Neural cell (in vitro differentiated cells): ENCODE measurements at regions not wholly inside any gene's neighbourhood (a gene's known extent, or its start where the extent isn't known, plus 50 kb on each side); places are given as distances from the start of the nearest gene placed in this dataset.

Experiments used
- H2AFZ ChIP-seq: fragments of 200-600, 300-800 bp; sonication (generic), shearing (Covaris generic); 2 replicates; pipeline ENCODE4 v1.6.0; 2014; ENCODE audit warnings: low read depth, mild to moderate bottlenecking, antibody characterized with exemption, low read length, moderate library complexity
- H3F3A ChIP-seq: fragments of 200-600 bp; shearing (Covaris generic); 2 replicates; pipeline ENCODE4 v1.6.1; 2016; ENCODE audit warnings: mild to moderate bottlenecking, moderate library complexity, mixed read lengths, antibody characterized with exemption, low read length; ENCODE audit not compliant: insufficient read depth, poor library complexity, severe bottlenecking
- H3K27ac ChIP-seq: fragments of 200-600, 300-800 bp; sonication (generic), shearing (Covaris generic); 2 replicates; pipeline ENCODE4 v1.5.1; 2014; ENCODE audit warnings: mild to moderate bottlenecking, low read length, moderate library complexity
- H3K27me3 ChIP-seq: fragments of 300-800, 200-600 bp; sonication (generic), shearing (Covaris generic); 2 replicates; pipeline ENCODE4 v1.6.0; 2014; ENCODE audit warnings: mild to moderate bottlenecking, low read depth, low read length, moderate library complexity; ENCODE audit not compliant: insufficient read depth
- H3K36me3 ChIP-seq: fragments of 300-800, 200-600 bp; sonication (generic), shearing (Covaris generic); 2 replicates; pipeline ENCODE4 v1.5.1; 2014; ENCODE audit warnings: mild to moderate bottlenecking, antibody characterized with exemption, low read length, moderate library complexity; ENCODE audit not compliant: insufficient read depth
- H3K4me2 ChIP-seq: fragments of 300-800, 200-600 bp; sonication (generic), shearing (Covaris generic); 2 replicates; pipeline ENCODE4 v1.6.0; 2014; ENCODE audit warnings: mild to moderate bottlenecking, low read length
- H3K4me3 ChIP-seq: fragments of 300-800, 200-600 bp; sonication (generic), shearing (Covaris generic); 2 replicates; pipeline ENCODE4 v1.5.1; 2014; ENCODE audit warnings: mild to moderate bottlenecking, low read length, moderate library complexity
- H3K79me2 ChIP-seq: fragments of 200-600 bp; shearing (Covaris generic); replicated peaks from 2 replicates; pipeline ENCODE4 v1.6.0; 2014; ENCODE audit warnings: mild to moderate bottlenecking, low read length, moderate library complexity; ENCODE audit not compliant: insufficient read depth
- H3K9ac ChIP-seq: fragments of 300-800, 200-600 bp; sonication (generic), shearing (Covaris generic); 2 replicates; pipeline ENCODE4 v1.6.1; 2016; ENCODE audit warnings: mild to moderate bottlenecking, low read length, mixed read lengths
- H3K9me2 ChIP-seq: fragments of 200-600 bp; shearing (Covaris generic); 2 replicates; pipeline ENCODE4 v1.6.1; 2016; ENCODE audit warnings: mild to moderate bottlenecking, low read length, mixed read lengths; ENCODE audit not compliant: insufficient read depth
- H3K9me3 ChIP-seq: fragments of 200-600, 300-800 bp; sonication (generic), shearing (Covaris generic); 2 replicates; pipeline ENCODE4 v1.6.1; 2016; ENCODE audit warnings: mild to moderate bottlenecking, mixed run types, low read length, moderate library complexity, mixed read lengths
- H4K20me1 ChIP-seq: fragments of 200-600 bp; shearing (Covaris generic); 2 replicates; pipeline ENCODE4 v1.6.1; 2016; ENCODE audit warnings: mild to moderate bottlenecking, mixed run types; ENCODE audit not compliant: insufficient read depth
- CTCF ChIP-seq: fragments of 450-650 bp; IDR thresholded peaks from 2 replicates; pipeline ENCODE4 v1.5.1; 2014; ENCODE audit warnings: antibody characterized with exemption, mild to moderate bottlenecking, moderate library complexity; ENCODE audit not compliant: poor library complexity, severe bottlenecking
- EP300 ChIP-seq: fragments of 450-650 bp; conservative IDR thresholded peaks from 2 replicates; pipeline ENCODE4 v1.6.1; 2014; ENCODE audit warnings: antibody characterized with exemption, mild to moderate bottlenecking, moderate library complexity; ENCODE audit not compliant: poor library complexity, severe bottlenecking
- EZH2 ChIP-seq: fragments of 200-600, 300-800 bp; shearing (Covaris generic), sonication (generic); IDR thresholded peaks from 2 replicates; pipeline ENCODE4 v1.6.1; 2014; ENCODE audit warnings: antibody characterized with exemption, low read length, borderline replicate concordance, mild to moderate bottlenecking; ENCODE audit not compliant: insufficient read depth, poor library complexity, severe bottlenecking
- MXI1 ChIP-seq: fragments of 450-650 bp; conservative IDR thresholded peaks from 2 replicates; pipeline ENCODE4 v1.6.1; 2014; ENCODE audit warnings: antibody characterized with exemption, mild to moderate bottlenecking; ENCODE audit not compliant: poor library complexity, severe bottlenecking
- POLR2AphosphoS5 ChIP-seq: IDR thresholded peaks from 2 replicates; pipeline ENCODE4 v1.6.1; 2012
- RAD21 ChIP-seq: fragments of 450-650 bp; conservative IDR thresholded peaks from 2 replicates; pipeline ENCODE4 v1.6.1; 2014; ENCODE audit warnings: antibody characterized with exemption, mild to moderate bottlenecking, moderate library complexity
- SMC3 ChIP-seq: fragments of 450-650 bp; conservative IDR thresholded peaks from 2 replicates; pipeline ENCODE4 v1.6.1; 2014; ENCODE audit warnings: antibody characterized with exemption, mild to moderate bottlenecking, moderate library complexity; ENCODE audit not compliant: poor library complexity
- TAF1 ChIP-seq: IDR thresholded peaks from 2 replicates; pipeline ENCODE4 v1.6.1; 2012; ENCODE audit warnings: low read depth
- TF ChIP-seq, protein P1 (sequence below): IDR thresholded peaks from 2 replicates; pipeline ENCODE4 v1.6.1; 2012; ENCODE audit warnings: borderline replicate concordance

- Histone ChIP-seq H3K9me2 (no peaks in the 10 kb centered on the region), H3K27ac (no peak overlapping the region), H4K20me1 (no peaks in the 10 kb centered on the region), H3K4me3 (no peak overlapping the region), H3K9ac (no peak overlapping the region), H3K9me3 (no peaks in the 10 kb centered on the region), H3K4me2 (no peak overlapping the region), H3K79me2 (no peaks in the 10 kb centered on the region), H2AFZ (no peak overlapping the region), H3K36me3 (no peaks in the 10 kb centered on the region), H3F3A (no peaks in the 10 kb centered on the region), H3K27me3 (no peaks in the 10 kb centered on the region)
- TF ChIP-seq RAD21 (no peak), SMC3 (no peak), EP300 (no peak), CTCF (no peak), EZH2 (no peak), MXI1 (no peak), TAF1 (no peak), POLR2AphosphoS5 (no peak)
- TF ChIP-seq, protein P1, sequence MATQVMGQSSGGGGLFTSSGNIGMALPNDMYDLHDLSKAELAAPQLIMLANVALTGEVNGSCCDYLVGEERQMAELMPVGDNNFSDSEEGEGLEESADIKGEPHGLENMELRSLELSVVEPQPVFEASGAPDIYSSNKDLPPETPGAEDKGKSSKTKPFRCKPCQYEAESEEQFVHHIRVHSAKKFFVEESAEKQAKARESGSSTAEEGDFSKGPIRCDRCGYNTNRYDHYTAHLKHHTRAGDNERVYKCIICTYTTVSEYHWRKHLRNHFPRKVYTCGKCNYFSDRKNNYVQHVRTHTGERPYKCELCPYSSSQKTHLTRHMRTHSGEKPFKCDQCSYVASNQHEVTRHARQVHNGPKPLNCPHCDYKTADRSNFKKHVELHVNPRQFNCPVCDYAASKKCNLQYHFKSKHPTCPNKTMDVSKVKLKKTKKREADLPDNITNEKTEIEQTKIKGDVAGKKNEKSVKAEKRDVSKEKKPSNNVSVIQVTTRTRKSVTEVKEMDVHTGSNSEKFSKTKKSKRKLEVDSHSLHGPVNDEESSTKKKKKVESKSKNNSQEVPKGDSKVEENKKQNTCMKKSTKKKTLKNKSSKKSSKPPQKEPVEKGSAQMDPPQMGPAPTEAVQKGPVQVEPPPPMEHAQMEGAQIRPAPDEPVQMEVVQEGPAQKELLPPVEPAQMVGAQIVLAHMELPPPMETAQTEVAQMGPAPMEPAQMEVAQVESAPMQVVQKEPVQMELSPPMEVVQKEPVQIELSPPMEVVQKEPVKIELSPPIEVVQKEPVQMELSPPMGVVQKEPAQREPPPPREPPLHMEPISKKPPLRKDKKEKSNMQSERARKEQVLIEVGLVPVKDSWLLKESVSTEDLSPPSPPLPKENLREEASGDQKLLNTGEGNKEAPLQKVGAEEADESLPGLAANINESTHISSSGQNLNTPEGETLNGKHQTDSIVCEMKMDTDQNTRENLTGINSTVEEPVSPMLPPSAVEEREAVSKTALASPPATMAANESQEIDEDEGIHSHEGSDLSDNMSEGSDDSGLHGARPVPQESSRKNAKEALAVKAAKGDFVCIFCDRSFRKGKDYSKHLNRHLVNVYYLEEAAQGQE, result no peak
Observed at GRCh38 chr1:83766241-83766691, 232.7 kb downstream of the TTLL7 start.

DNA sequence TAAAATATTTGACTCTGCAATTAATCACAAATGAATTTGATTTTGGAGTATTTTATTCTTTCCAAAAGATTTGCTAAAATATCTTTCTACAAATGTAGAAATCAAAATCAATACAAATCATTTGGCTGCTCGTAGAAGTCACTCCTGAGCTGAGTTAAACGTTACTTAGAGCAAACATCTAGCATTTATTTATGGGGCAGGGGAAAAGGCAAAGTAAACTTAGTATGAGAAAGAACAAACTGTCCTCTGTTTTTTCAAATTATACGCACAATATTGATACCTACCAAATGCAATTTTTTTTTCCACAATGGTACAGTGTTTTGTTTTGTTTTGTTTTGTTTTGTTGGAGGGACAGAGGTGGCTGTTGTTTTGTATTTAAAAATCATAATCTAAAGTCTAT lies 233.8 kb downstream of the TTLL7 start:
- Histone ChIP-seq H3F3A (peaks cover 1% of the 10 kb centered on the region), H3K4me2 (no peak overlapping the region), H3K27ac (no peak overlapping the region), H2AFZ (no peak overlapping the region), H3K9me2 (no peaks in the 10 kb centered on the region), H3K36me3 (no peaks in the 10 kb centered on the region), H3K79me2 (no peaks in the 10 kb centered on the region), H3K4me3 (no peak overlapping the region), H3K9me3 (no peaks in the 10 kb centered on the region), H3K27me3 (no peaks in the 10 kb centered on the region), H3K9ac (no peak overlapping the region), H4K20me1 (no peaks in the 10 kb centered on the region)
- TF ChIP-seq CTCF (no peak), RAD21 (no peak), MXI1 (no peak), EP300 (no peak), SMC3 (no peak), EZH2 (no peak), POLR2AphosphoS5 (no peak), TAF1 (no peak)
- TF ChIP-seq, protein P1, result no peak
